Caki2 (cell line): ENCODE measurements at regions not wholly inside any gene's neighbourhood (a gene's known extent, or its start where the extent isn't known, plus 50 kb on each side); places are given as distances from the start of the nearest gene placed in this dataset.

Source experiments
- DNase-seq: peaks from one replicate; pipeline ENCODE4 v3.0.0-alpha.2; 2015; ENCODE audit warnings: low read depth
- in situ Hi-C: cut with HindIII; loops from 2 replicates; pipeline ENCODE4 v1.10.0; 2016; ENCODE audit warnings: low sequenced_read_pairs, low pct_unique_long_range_greater_than_20kb, mixed read lengths

DNA sequence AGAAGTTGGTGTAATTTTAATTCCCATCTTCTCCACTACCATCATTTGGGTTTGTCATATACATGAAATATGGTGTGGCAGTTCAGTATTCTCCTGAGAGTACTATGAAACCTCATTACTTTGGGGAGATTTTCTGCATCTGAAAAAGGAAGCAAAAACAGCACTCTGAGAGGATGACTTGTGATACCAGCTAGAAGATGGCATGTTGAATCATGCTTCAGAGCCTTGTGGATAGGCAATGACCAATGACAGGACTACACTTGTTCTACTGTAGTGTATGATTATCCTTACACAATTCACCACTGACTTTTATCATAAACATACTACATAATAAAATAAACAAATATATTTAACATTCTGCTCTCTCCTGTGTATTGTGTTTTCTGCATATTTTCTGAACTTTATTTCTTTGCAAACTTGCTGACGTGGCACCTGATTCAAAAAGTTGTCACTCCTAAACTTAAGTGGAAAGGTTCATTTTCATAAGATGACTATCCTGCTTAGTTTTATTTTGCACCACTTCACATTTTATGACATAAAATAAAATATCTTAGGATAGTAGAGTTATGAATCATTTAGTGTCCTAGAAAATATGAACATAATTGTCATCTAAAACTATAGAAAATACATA is 991.3 kb downstream of the FSTL5 start:
- in situ Hi-C loops = no loop called here
- no peak for DNase-seq

- in situ Hi-C loops = no loop called here
- DNase-seq = no peak
These were observed 996.3 kb downstream of the FSTL5 start for GRCh38 chr4:161167539-161167938.

DNA sequence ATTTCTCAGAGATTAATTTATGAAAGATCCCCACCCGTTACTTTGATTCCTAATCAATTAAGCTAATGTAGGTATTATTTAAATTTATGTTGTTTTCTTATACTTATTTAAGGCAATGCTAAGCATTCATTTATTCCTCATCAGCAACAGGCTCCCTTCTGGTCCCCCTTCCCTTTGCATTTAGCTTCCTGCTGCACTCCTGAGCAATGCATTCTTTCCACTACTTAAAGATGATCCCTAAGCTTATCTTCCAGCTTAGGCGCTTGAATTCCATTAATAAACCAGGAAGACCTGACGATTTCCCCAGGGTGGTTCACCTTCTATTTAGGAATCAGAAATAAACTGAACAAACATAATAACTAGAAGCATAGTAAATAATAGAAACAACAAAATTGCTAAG is 1003.1 kb downstream of the FSTL5 start:
- in situ Hi-C loops = no loop called here
- no peak for DNase-seq

DNA sequence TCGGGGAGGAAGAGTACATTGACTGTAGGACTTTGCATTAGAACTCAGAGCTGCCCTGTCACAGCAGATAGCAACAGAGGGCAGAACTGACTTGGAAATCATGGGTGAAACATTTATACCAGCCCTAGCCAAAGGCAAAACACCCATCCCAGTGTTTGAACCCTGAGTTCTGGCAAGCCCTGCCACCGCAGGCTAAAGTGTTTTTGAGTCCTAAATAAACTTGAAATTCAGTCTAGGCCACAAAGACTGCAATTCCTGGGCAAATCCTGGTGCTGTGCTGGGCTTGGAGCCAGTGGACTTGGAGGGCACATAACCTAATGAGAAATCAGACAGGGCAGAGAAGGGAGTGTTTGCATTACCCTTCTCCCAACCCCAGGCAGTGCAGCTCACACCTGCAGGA is 1015.7 kb downstream of the FSTL5 start:
- in situ Hi-C loops = no loop called here
- DNase-seq = no peak

- in situ Hi-C loops = no loop called here
- no peak for DNase-seq
These were observed 1020.4 kb downstream of the FSTL5 start for GRCh38 chr4:161143375-161143774.

DNA sequence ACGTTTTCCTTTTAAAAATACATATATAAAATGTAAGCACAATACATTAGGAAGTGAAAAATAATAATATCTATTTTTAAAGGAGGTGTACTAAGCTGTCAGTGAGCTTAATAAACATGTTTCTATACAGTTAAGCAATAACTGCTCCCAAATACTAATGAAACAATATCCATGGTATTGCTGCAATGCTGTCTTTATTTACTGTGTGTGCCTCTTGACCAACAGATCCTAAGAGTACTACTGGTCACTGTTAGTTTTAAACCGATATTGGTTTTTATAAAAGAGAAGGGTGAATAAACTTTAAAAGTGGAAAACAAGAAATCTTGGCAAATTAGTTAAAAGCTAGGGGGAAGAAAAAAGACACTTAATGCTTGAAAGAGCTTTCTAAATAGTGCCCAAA is 1029.0 kb downstream of the FSTL5 start:
- no peak for DNase-seq
- in situ Hi-C loops = no loop called here

DNA sequence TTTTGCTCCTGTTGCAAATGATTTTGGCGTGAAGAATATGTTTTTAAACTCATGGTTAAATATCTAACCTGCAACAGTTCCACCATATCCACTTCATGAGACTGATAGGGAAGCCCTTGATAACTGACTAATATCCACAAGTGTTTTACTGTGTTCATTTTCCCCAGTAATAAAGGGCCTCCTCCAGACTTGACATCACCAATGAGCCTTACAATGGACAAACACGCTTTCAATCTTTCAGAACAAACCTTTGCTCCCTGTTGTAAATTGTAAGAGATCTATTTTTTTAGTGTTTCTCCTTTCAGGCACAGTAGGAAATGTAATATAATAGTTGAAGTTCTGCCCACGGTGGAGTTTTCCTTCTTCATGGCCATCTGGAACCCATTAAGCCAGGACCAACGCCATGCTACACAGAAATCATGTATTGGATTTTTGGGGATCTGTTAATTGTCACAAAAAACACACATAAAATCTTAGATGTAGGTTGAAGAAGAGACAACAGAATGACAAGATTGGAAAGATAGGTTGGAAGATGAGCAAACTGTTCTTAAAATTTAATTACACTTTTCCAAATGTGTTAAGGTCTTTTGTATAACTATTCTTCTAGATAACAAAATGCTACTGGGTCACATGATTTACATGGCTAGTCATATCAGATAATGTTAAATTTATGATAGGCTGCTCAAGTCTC is 1030.1 kb downstream of the FSTL5 start:
- DNase-seq = no peak
- in situ Hi-C loops = no loop called here

- DNase-seq = peak; percentile 72
- in situ Hi-C loops = no loop called here
These were observed 1030.9 kb downstream of the FSTL5 start for GRCh38 chr4:161132715-161133425.

DNA sequence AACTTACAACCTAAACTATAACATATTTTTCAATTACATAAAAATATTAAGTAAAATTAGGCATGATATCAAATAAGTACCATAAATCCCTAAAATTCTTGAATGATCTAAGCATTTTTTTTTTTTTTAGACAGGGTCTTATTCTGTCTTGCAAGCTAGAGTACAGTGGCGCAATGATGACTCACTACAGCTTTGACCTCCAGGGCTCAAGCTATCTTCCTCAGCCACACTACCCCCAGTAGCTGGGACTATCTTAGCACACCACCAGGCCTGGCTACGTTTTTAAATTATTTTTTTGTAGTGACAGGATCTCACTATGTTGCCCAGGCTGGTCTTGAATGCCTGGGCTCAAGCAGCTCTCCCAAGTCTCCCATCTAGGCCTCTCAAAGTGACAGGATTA is 1042.3 kb downstream of the FSTL5 start:
- in situ Hi-C loops = no loop called here
- no peak for DNase-seq

DNA sequence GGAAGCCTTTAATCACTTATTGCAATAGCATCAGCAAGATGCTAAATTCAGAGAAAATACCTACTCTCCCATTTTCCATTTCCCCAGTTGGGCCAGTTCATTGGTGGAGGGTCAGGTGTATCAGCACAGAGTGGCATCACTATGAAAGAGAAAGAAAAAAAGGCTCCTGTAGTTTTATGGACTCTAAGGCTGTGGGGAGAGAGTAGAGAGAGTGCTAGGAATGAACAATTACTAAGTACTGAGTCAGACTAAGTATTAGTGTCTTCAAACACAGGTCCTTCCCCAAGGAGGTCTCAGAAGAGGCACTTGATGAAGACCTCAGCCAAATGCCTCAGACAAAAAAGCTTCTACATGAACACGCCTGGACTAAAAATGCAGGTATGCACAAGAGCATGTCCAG is 1061.9 kb downstream of the FSTL5 start:
- in situ Hi-C loops = no loop called here

DNA sequence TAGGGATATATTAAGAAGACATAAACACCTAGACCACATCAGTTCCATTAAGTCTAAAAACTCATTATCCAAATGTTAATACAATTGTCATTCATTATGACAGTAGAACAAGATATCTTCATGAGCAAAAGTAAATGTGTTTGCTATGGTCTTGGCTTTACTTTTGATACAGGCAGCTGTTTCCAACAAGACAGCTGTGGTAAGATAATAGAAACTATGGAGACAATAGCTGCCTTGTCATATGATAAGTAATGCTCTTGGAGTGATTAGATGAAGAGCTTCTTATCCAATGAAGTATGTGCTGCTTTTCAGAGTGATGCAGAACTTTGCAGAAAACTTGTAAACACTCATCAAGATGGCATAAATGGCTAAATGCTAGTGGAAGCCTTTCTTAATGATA is 1066.0 kb downstream of the FSTL5 start:
- in situ Hi-C loops = no loop called here

More for the DNA sequence above, 1061.9 kb downstream of the FSTL5 start:
- no peak for DNase-seq

DNA sequence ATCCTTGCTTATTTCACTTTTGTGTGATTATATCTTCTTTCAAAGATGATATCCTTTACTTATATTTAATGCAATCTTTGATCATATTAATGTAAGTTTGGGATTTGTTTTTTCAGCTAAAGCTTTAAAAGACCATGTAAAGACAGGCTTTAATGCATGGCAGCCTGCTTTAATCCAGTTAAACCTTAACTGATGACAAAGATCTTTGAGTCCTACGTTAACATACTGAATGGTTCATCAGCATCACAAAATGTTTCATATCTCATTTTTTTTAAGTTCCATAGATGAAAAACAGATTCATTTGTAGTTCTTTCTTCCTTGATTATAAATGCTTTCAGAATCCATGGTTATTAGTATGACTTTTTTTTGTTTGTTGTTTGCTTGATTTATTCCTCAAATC is 1102.8 kb downstream of the FSTL5 start:
- in situ Hi-C loops = no loop called here

More for the DNA sequence above, 1066.0 kb downstream of the FSTL5 start:
- DNase-seq = no peak

More for the DNA sequence above, 1102.8 kb downstream of the FSTL5 start:
- DNase-seq = no peak
